ENCODE measurements at regions not wholly inside any gene's neighbourhood (a gene's known extent, or its start where the extent isn't known, plus 50 kb on each side); places are given as distances from the start of the nearest gene placed in this dataset.
"Not testable (repeated sequence)": the region's sequence is repeated elsewhere in the genome, so short reads cannot be mapped to it uniquely, and the experiment has no call there.

- no peak for DNase-seq
- peaks cover 2% of the 10 kb centered on the region for H3K27me3 ChIP-seq (replicated peaks)
- H3K27ac ChIP-seq, result no peak overlapping the region
- in situ Hi-C loops (cut with HindIII; ENCODE audit: low pct_ligation_motif_present, low sequenced_read_pairs), result no loop called here
- H3K4me3 ChIP-seq (ENCODE audit: low read depth, low read length), result no peak overlapping the region
- no peaks in the 10 kb centered on the region for H3K36me3 ChIP-seq (replicated peaks)
- no peak for TF ChIP-seq CTCF (IDR thresholded peaks at IDR 0.05; ENCODE audit: low read depth, low read length, missing control alignments)
Observed at GRCh38 chr10:58063861-58064480, 203.7 kb downstream of the IPMK start.

- DNase-seq; in situ Hi-C loops (cut with HindIII; ENCODE audit: low pct_ligation_motif_present, low sequenced_read_pairs): not testable (repeated sequence)
Observed at GRCh38 chr10:58058683-58059082, 209.0 kb downstream of the IPMK start.

GRCh38 chr10:58054881-58055280 lies 212.8 kb downstream of the IPMK start:
- in situ Hi-C loops (cut with HindIII; ENCODE audit: low pct_ligation_motif_present, low sequenced_read_pairs), result no loop called here
- no peak for TF ChIP-seq CTCF (IDR thresholded peaks at IDR 0.05; ENCODE audit: low read depth, low read length, missing control alignments)
- Histone ChIP-seq H3K27me3 (replicated peaks) (no peaks in the 10 kb centered on the region), H3K36me3 (replicated peaks) (no peaks in the 10 kb centered on the region), H3K27ac (no peak overlapping the region), H3K4me3 (ENCODE audit: low read depth, low read length) (no peak overlapping the region)
- DNase-seq, result no peak

More at GRCh38 chr10:58058683-58059082, 209.0 kb downstream of the IPMK start:
- not testable (repeated sequence) for H3K27me3 ChIP-seq (replicated peaks); H3K27ac ChIP-seq; H3K36me3 ChIP-seq (replicated peaks); H3K4me3 ChIP-seq (ENCODE audit: low read depth, low read length)

GRCh38 chr10:58052772-58053171 lies 214.9 kb downstream of the IPMK start:
- H3K4me3 ChIP-seq (ENCODE audit: low read depth, low read length), result no peak overlapping the region
- H3K36me3 ChIP-seq (replicated peaks), result no peaks in the 10 kb centered on the region
- in situ Hi-C loops (cut with HindIII; ENCODE audit: low pct_ligation_motif_present, low sequenced_read_pairs), result no loop called here
- H3K27ac ChIP-seq, result no peak overlapping the region
- H3K27me3 ChIP-seq (replicated peaks), result no peaks in the 10 kb centered on the region
- no peak for TF ChIP-seq CTCF (IDR thresholded peaks at IDR 0.05; ENCODE audit: low read depth, low read length, missing control alignments)
- DNase-seq, result no peak

GRCh38 chr10:58050575-58050974 lies 217.1 kb downstream of the IPMK start:
- Histone ChIP-seq H3K27me3 (replicated peaks) (no peaks in the 10 kb centered on the region), H3K36me3 (replicated peaks) (no peaks in the 10 kb centered on the region)
- TF ChIP-seq CTCF (IDR thresholded peaks at IDR 0.05; ENCODE audit: low read depth, low read length, missing control alignments), result no peak

GRCh38 chr10:58048936-58049335 lies 218.8 kb downstream of the IPMK start:
- Histone ChIP-seq H3K36me3 (replicated peaks) (no peaks in the 10 kb centered on the region), H3K4me3 (ENCODE audit: low read depth, low read length) (no peak overlapping the region), H3K27ac (no peak overlapping the region), H3K27me3 (replicated peaks) (no peaks in the 10 kb centered on the region)
- TF ChIP-seq CTCF (IDR thresholded peaks at IDR 0.05; ENCODE audit: low read depth, low read length, missing control alignments), result no peak
- in situ Hi-C loops (cut with HindIII; ENCODE audit: low pct_ligation_motif_present, low sequenced_read_pairs), result no loop called here
- DNase-seq, result no peak

More at GRCh38 chr10:58050575-58050974, 217.1 kb downstream of the IPMK start:
- no peak for DNase-seq
- in situ Hi-C loops (cut with HindIII; ENCODE audit: low pct_ligation_motif_present, low sequenced_read_pairs), result no loop called here
- no peak overlapping the region for H3K27ac ChIP-seq
- H3K4me3 ChIP-seq (ENCODE audit: low read depth, low read length), result no peak overlapping the region

Measured in brain microvascular endothelial cell (primary cell).